ENCODE measurements at regions not wholly inside any gene's neighbourhood (a gene's known extent, or its start where the extent isn't known, plus 50 kb on each side); places are given as distances from the start of the nearest gene placed in this dataset.

- H3K4me1 ChIP-seq (ENCODE audit: control insufficient read depth in 2 of 2, insufficient read depth in 2 of 2, low read length in 2 of 2): no peaks in the 10 kb centered on the region
- no peak for DNase-seq
- ChIA-PET CTCF (no interaction called here), POLR2A (no interaction called here)
- H3K4me2 ChIP-seq (replicated peaks; ENCODE audit: low read depth, low read length, poor library complexity, severe bottlenecking): no peak overlapping the region
- over 99% methylated on average over 8 of the region's 8 CpGs for WGBS (ENCODE audit: insufficient coverage)
- no peaks in the 10 kb centered on the region for H3K27me3 ChIP-seq (replicated peaks in 1 of 4; ENCODE audit: control extremely low read depth in 1 of 4, control insufficient read depth in 3 of 4, insufficient read depth in 4 of 4, low read length in 3 of 4)
- H4K20me1 ChIP-seq (ENCODE audit: control insufficient read depth, insufficient read depth, low read length, poor library complexity, severe bottlenecking): no peaks in the 10 kb centered on the region
- Mint-ChIP-seq H3K4me1 (peaks cover 2% of the 10 kb centered on the region), H3K4me3 (no peak overlapping the region), H3K27ac (no peak overlapping the region), H3K9me3 (ENCODE audit: insufficient read depth) (no peaks in the 10 kb centered on the region), H3K27me3 (no peaks in the 10 kb centered on the region)
- H3K36me3 ChIP-seq (replicated peaks in 1 of 2; ENCODE audit: control extremely low read depth in 1 of 2, control insufficient read depth in 1 of 2, extremely low read depth in 1 of 2, insufficient read depth in 2 of 2, low read length in 1 of 2): no peaks in the 10 kb centered on the region
- no peaks in the 10 kb centered on the region for H3K9me3 ChIP-seq (ENCODE audit: control extremely low read depth in 1 of 3, control insufficient read depth in 2 of 3, insufficient read depth in 1 of 3, low read length in 2 of 3)
- H3K4me3 ChIP-seq (ENCODE audit: control extremely low read depth in 1 of 5, extremely low read depth in 1 of 5, insufficient read depth in 1 of 5, low read depth in 2 of 5, low read length in 4 of 5): no peak overlapping the region
- H3K27ac ChIP-seq (ENCODE audit: low read length in 2 of 2): no peak overlapping the region
- ATAC-seq (ENCODE audit: low read depth): no peak
- H3K9ac ChIP-seq (ENCODE audit: low read length): no peak overlapping the region
- H3K79me2 ChIP-seq (ENCODE audit: control insufficient read depth, insufficient read depth, low read length): no peaks in the 10 kb centered on the region
- no peak overlapping the region for H2AFZ ChIP-seq (ENCODE audit: insufficient read depth, low read depth, low read length, poor library complexity, severe bottlenecking)
- intact Hi-C loops (cut with micrococcal nuclease): no loop called here
- TF ChIP-seq CTCF (IDR thresholded peaks at IDR 0.05) (no peak), EZH2 (IDR thresholded peaks at IDR 0.05; ENCODE audit: borderline replicate concordance, insufficient read depth, low read depth, low read length, poor library complexity, severe bottlenecking) (no peak)
These were observed 618.3 kb downstream of the MRPL39 start for GRCh38 chr21:24988941-24989340.

- WGBS (ENCODE audit: insufficient coverage): no CpG with 5 or more reads among the region's 1 CpG
- peaks cover 7% of the 10 kb centered on the region for H3K4me1 Mint-ChIP-seq
- intact Hi-C loops (cut with micrococcal nuclease): no loop called here
- H3K9ac ChIP-seq (ENCODE audit: low read length): no peak overlapping the region
- H3K4me3 Mint-ChIP-seq: no peak overlapping the region
- no peaks in the 10 kb centered on the region for H3K4me1 ChIP-seq (ENCODE audit: control insufficient read depth in 2 of 2, insufficient read depth in 2 of 2, low read length in 2 of 2)
- H3K4me3 ChIP-seq (ENCODE audit: control extremely low read depth in 1 of 5, extremely low read depth in 1 of 5, insufficient read depth in 1 of 5, low read depth in 2 of 5, low read length in 4 of 5): no peak overlapping the region
- H3K9me3 ChIP-seq (ENCODE audit: control extremely low read depth in 1 of 3, control insufficient read depth in 2 of 3, insufficient read depth in 1 of 3, low read length in 2 of 3): peaks cover 1 to 12% (median 6%) of the 10 kb centered on the region in 3 donors
- H3K27me3 ChIP-seq (replicated peaks in 1 of 4; ENCODE audit: control extremely low read depth in 1 of 4, control insufficient read depth in 3 of 4, insufficient read depth in 4 of 4, low read length in 3 of 4): no peaks in the 10 kb centered on the region
- H3K27ac ChIP-seq (ENCODE audit: low read length in 2 of 2): no peak overlapping the region
- no peaks in the 10 kb centered on the region for H3K27me3 Mint-ChIP-seq
- H3K9me3 Mint-ChIP-seq (ENCODE audit: insufficient read depth): peaks cover 4% of the 10 kb centered on the region
- ChIA-PET POLR2A (no interaction called here), CTCF (no interaction called here)
- DNase-seq (no peak), ATAC-seq (ENCODE audit: low read depth) (no peak)
- no peak overlapping the region for H3K27ac Mint-ChIP-seq
- H3K4me2 ChIP-seq (replicated peaks; ENCODE audit: low read depth, low read length, poor library complexity, severe bottlenecking): no peak overlapping the region
- TF ChIP-seq EZH2 (IDR thresholded peaks at IDR 0.05; ENCODE audit: borderline replicate concordance, insufficient read depth, low read depth, low read length, poor library complexity, severe bottlenecking) (no peak), CTCF (IDR thresholded peaks at IDR 0.05) (no peak)
- H3K36me3 ChIP-seq (replicated peaks in 1 of 2; ENCODE audit: control extremely low read depth in 1 of 2, control insufficient read depth in 1 of 2, extremely low read depth in 1 of 2, insufficient read depth in 2 of 2, low read length in 1 of 2): no peaks in the 10 kb centered on the region
- no peaks in the 10 kb centered on the region for H4K20me1 ChIP-seq (ENCODE audit: control insufficient read depth, insufficient read depth, low read length, poor library complexity, severe bottlenecking)
- no peaks in the 10 kb centered on the region for H3K79me2 ChIP-seq (ENCODE audit: control insufficient read depth, insufficient read depth, low read length)
- H2AFZ ChIP-seq (ENCODE audit: insufficient read depth, low read depth, low read length, poor library complexity, severe bottlenecking): no peak overlapping the region
These were observed 631.0 kb downstream of the MRPL39 start for GRCh38 chr21:24976238-24976637.

All from B cell (primary cell).